ENCODE measurements at regions not wholly inside any gene's neighbourhood (a gene's known extent, or its start where the extent isn't known, plus 50 kb on each side); places are given as distances from the start of the nearest gene placed in this dataset.

GRCh38 chr9:117929868-117930267 is 225.7 kb downstream of the TLR4 start:
- no peak for TF ChIP-seq CTCF (IDR thresholded peaks at IDR 0.05)
- no peak for TF ChIP-seq EZH2 (IDR thresholded peaks at IDR 0.05)
